HepG2 (cell line): ENCODE measurements at regions not wholly inside any gene's neighbourhood (a gene's known extent, or its start where the extent isn't known, plus 50 kb on each side); places are given as distances from the start of the nearest gene placed in this dataset.

ENCODE experiments used
- ATAC-seq: fragments of 200-7000 bp; cut with Tn5 transposase; 3 replicates; pipeline ENCODE4 v1.9.1; 2020; ENCODE audit warnings: mild to moderate bottlenecking, moderate library complexity
- BruUV-seq: library from RNA; stranded (reverse); fragments of 400-500 nt; replicated peaks from 2 replicates; lab custom pipeline; 2021; lab: Mats Ljungman, UMichigan
- CTCF ChIA-PET: fragments of 300-600 bp; formaldehyde crosslinking; extraction: SDS; loops from one replicate; lab custom pipeline; 2021; ENCODE audit warnings: low total read pairs, inconsistent platforms, low intra/inter-chr PET ratio; lab: Yijun Ruan, JAX
- POLR2A ChIA-PET: fragments of 350-600 bp; sonication (Branson Sonifier 250); formaldehyde crosslinking; loops from one replicate; lab custom pipeline; 2020; ENCODE audit warnings: antibody characterized with exemption, inconsistent platforms; lab: Yijun Ruan, JAX
- DNase-seq: peaks from one replicate; pipeline ENCODE4 v3.0.0-alpha.2; 2015; ENCODE audit warnings: low spot score
- FAIRE-seq: peaks from 3 replicates; lab custom pipeline; 2011; peaks lifted over from hg19 to GRCh38; lab: Jason Lieb, UNC
- H2AFZ ChIP-seq: one replicate; pipeline ENCODE4 v1.6.1; 2011; ENCODE audit warnings: low read length, inconsistent platforms
- H3K27ac ChIP-seq: fragments of 300-600 bp; 3 replicates; pipeline ENCODE4 v1.8.0; 2011; ENCODE audit warnings: mixed run types, mild to moderate bottlenecking, mixed read lengths, low read length, inconsistent platforms; ENCODE audit not compliant: insufficient read depth; ENCODE audit errors: extremely low read length
- H3K27me3 ChIP-seq, 2 experiments: fragments of 200-600 bp in 1 of 2; 2 replicates in 1 of 2; 3 replicates in 1 of 2; pipeline versions ENCODE4 v1.6.0 to v1.8.0; 2011; ENCODE audit warnings: low read length in 2 of 2, mild to moderate bottlenecking in 2 of 2, moderate library complexity in 2 of 2, inconsistent platforms in 1 of 2; ENCODE audit not compliant: insufficient read depth in 2 of 2, control insufficient read depth in 1 of 2
- H3K36me3 ChIP-seq, 2 experiments: fragments of 200-600 bp in 1 of 2; replicated peaks in 1 of 2; 2 replicates in 1 of 2; 3 replicates in 1 of 2; pipeline versions ENCODE4 v1.5.1 to v1.8.0; 2011; ENCODE audit warnings: low read length in 2 of 2, inconsistent platforms in 1 of 2; ENCODE audit not compliant: insufficient read depth in 2 of 2, control insufficient read depth in 1 of 2
- H3K4me1 ChIP-seq: 2 replicates; pipeline ENCODE4 v1.5.1; 2012; ENCODE audit warnings: low read length, inconsistent platforms; ENCODE audit not compliant: insufficient read depth
- H3K4me2 ChIP-seq: 2 replicates; pipeline ENCODE4 v1.6.0; 2011; ENCODE audit warnings: low read depth, low read length, inconsistent platforms
- H3K4me3 ChIP-seq, 3 experiments: fragments of 200-600 bp in 1 of 3; sonication (generic), shearing (Covaris generic) in 1 of 3; replicated peaks in 1 of 3; 2 replicates each; pipeline ENCODE4 v1.5.1; 2011 to 2016; ENCODE audit warnings: low read length in 3 of 3, inconsistent platforms in 2 of 3, low read depth in 2 of 3, mild to moderate bottlenecking in 2 of 3, control low read depth in 1 of 3, mixed read lengths in 1 of 3; ENCODE audit not compliant: insufficient read depth in 1 of 3
- H3K79me2 ChIP-seq: one replicate; pipeline ENCODE4 v1.6.1; 2011; ENCODE audit warnings: low read length, inconsistent platforms; ENCODE audit not compliant: insufficient read depth
- H3K9ac ChIP-seq: 2 replicates; pipeline ENCODE4 v1.6.0; 2011; ENCODE audit warnings: mild to moderate bottlenecking, low read depth, low read length, inconsistent platforms; ENCODE audit not compliant: insufficient read depth
- H3K9me3 ChIP-seq: 2 replicates; pipeline ENCODE4 v1.5.1; 2012; ENCODE audit warnings: mild to moderate bottlenecking, low read length
- H4K20me1 ChIP-seq: 2 replicates; pipeline ENCODE4 v1.6.0; 2011; ENCODE audit warnings: inconsistent platforms, mild to moderate bottlenecking, low read length, moderate library complexity; ENCODE audit not compliant: insufficient read depth
- CEBPB ChIP-seq: IDR thresholded peaks from 2 replicates; pipeline ENCODE4 v1.6.1; 2011; ENCODE audit warnings: low read depth, low read length, improper control_type of control experiment, borderline replicate concordance
- ZBED4 ChIP-seq: sonication (generic); formaldehyde crosslinking; IDR thresholded peaks from 2 replicates; pipeline ENCODE4 v1.4.0; 2020; ENCODE audit warnings: missing genetic modification reagents, borderline replicate concordance
- ZNF18 ChIP-seq: sonication (generic); formaldehyde crosslinking; IDR thresholded peaks from 2 replicates; pipeline ENCODE4 v1.8.0; 2022; ENCODE audit warnings: mild to moderate bottlenecking, missing genetic modification reagents; ENCODE audit not compliant: insufficient replicate concordance
- ZNF841 ChIP-seq: sonication (generic); formaldehyde crosslinking; IDR thresholded peaks from 2 replicates; pipeline ENCODE4 v1.8.1; 2023; ENCODE audit warnings: missing genetic modification reagents, borderline replicate concordance
- WGBS: methylation state at CpG from one replicate; pipeline ENCODE4 v1.1.6; 2017; ENCODE audit warnings: low lambda C conversion rate; 5-methylcytosine and 5-hydroxymethylcytosine counted together
- in situ Hi-C: cut with HindIII; loops from 2 replicates; pipeline ENCODE4 v1.10.0; 2017; ENCODE audit warnings: low pct_unique_long_range_greater_than_20kb; ENCODE audit not compliant: extremely low pct_ligation_motif_present
- intact Hi-C: fragments of 100-400 bp; cut with micrococcal nuclease; formaldehyde crosslinking; loops from one replicate; pipeline ENCODE4 v1.10.0; 2022; ENCODE audit not compliant: unreplicated experiment

DNA sequence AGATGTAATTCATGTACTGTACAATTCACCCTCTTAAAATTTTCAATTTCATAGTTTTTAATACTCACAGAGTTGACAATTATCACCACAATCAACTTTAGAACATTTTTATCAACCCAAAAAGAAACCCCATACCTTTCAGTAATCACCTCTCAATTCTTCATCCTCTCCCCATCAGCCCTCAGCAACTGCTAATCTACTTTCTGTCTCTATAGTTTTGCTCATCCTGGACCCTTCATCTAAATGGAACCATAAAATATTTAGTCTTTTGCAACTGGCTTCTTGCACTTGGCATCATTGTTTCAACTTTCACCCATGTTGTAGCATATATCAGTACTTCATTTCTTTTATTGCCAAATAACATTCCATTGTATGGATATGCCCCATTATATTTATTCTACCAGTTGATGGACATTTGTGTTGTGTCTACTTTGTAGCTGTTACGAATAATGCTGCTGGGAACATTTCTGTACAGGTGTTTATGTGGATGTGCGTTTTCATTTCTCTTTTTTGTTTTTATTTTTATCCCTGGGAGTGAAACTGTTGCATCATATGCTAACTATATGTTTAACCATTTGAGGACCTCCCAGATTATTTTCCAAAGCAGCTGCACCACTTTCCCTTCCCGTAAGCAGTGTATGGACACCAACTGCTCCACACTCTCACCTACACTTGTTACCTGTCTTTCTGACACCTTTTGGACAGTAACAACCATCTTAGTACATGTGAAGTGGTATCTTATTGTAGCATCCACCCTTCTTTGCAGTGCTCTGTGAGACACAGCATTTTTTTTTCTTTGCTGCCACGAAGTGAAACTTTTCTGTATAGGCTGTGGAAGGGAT lies 65.4 kb upstream of the APBB1IP start:
- no peaks in the 10 kb centered on the region for H3K4me1 ChIP-seq
- no peak for DNase-seq
- H3K27ac ChIP-seq: no peak overlapping the region
- no peak overlapping the region for H3K4me2 ChIP-seq
- POLR2A ChIA-PET: no interaction called here
- FAIRE-seq: no peak
- H3K4me3 ChIP-seq: no peak overlapping the region
- no peak overlapping the region for H3K9ac ChIP-seq
- H3K27me3 ChIP-seq: no peaks in the 10 kb centered on the region
- H3K9me3 ChIP-seq: no peaks in the 10 kb centered on the region
- no peak for ATAC-seq
- TF ChIP-seq ZNF18 (CRISPR knock-in tag): no peak
- no peak for TF ChIP-seq ZBED4 (CRISPR knock-in tag)
- no peak for TF ChIP-seq ZNF841 (CRISPR knock-in tag)
- peak; percentile 17; the same call in 1 of the 2 replicates for TF ChIP-seq CEBPB
- no peaks in the 10 kb centered on the region for H3K36me3 ChIP-seq
- no peaks in the 10 kb centered on the region for H3K79me2 ChIP-seq
- in situ Hi-C loops: no loop called here
- H2AFZ ChIP-seq: no peak overlapping the region
- H4K20me1 ChIP-seq: no peaks in the 10 kb centered on the region
- no TSS peak for BruUV-seq
- CTCF ChIA-PET: no interaction called here
- intact Hi-C loops: no loop called here
- 4% methylated on average over 4 of the region's 4 CpGs for WGBS
